ENCODE measurements at regions not wholly inside any gene's neighbourhood (a gene's known extent, or its start where the extent isn't known, plus 50 kb on each side); places are given as distances from the start of the nearest gene placed in this dataset.
"Not testable (repeated sequence)": the region's sequence is repeated elsewhere in the genome, so short reads cannot be mapped to it uniquely, and the experiment has no call there.

DNA sequence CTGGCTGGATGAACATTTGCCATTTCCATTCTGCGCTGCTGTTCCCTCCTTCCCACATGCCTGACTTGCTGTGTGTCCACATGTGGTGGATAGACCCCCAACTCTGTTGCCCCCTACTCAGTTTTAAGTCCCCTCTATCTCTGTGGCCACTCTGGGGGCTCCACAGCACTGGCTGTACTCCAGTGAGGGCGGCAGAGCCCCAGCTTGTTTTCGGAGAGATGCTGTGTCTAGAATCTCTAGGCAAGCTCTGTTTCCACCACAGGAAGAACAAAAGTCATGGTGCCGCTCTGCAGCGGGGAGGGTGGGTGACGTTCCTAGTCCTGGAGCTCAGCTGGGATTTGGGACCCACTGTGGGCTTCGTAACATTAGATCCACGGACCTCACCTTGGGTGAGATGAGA lies 570.4 kb upstream of the B3GAT1 start:
- not testable (repeated sequence) for H3K4me3 Mint-ChIP-seq; DNase-seq; H3K36me3 Mint-ChIP-seq (ENCODE audit: insufficient read depth in 2 of 2); H3K4me1 Mint-ChIP-seq (ENCODE audit: low read depth); H3K9me3 Mint-ChIP-seq; ATAC-seq (replicated peaks in 1 of 2); H3K27ac Mint-ChIP-seq
- peaks cover 12% of the 10 kb centered on the region for H3K27me3 Mint-ChIP-seq (ENCODE audit: low read depth)

DNA sequence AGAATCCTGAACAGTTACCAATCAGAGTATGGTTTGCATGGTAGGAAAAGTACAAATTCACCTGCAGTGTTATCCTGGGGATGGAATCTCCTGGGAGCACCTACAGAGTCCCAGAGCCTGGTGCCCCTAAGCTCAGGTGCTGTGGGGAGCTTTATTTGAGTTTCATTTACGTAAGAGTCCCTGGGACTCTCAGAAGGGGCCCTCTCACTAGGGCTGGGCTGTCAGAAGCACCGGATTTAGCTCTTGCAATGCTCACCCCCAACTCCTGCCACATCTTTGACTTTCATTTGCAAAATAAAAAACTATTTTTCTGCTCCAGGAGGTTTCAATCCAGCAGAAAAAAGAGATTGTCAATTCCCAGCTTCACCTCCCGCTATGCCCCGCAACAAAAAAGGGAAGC lies 569.8 kb upstream of the B3GAT1 start:
- no peak overlapping the region for H3K4me3 Mint-ChIP-seq
- no peak for DNase-seq
- no peaks in the 10 kb centered on the region for H3K4me1 Mint-ChIP-seq (ENCODE audit: low read depth)
- no peak overlapping the region for H3K27ac Mint-ChIP-seq
- no peaks in the 10 kb centered on the region for H3K9me3 Mint-ChIP-seq
- ATAC-seq (replicated peaks in 1 of 2): no peak
- peaks cover 9% of the 10 kb centered on the region for H3K27me3 Mint-ChIP-seq (ENCODE audit: low read depth)
- H3K36me3 Mint-ChIP-seq (ENCODE audit: insufficient read depth in 2 of 2): no peaks in the 10 kb centered on the region

DNA sequence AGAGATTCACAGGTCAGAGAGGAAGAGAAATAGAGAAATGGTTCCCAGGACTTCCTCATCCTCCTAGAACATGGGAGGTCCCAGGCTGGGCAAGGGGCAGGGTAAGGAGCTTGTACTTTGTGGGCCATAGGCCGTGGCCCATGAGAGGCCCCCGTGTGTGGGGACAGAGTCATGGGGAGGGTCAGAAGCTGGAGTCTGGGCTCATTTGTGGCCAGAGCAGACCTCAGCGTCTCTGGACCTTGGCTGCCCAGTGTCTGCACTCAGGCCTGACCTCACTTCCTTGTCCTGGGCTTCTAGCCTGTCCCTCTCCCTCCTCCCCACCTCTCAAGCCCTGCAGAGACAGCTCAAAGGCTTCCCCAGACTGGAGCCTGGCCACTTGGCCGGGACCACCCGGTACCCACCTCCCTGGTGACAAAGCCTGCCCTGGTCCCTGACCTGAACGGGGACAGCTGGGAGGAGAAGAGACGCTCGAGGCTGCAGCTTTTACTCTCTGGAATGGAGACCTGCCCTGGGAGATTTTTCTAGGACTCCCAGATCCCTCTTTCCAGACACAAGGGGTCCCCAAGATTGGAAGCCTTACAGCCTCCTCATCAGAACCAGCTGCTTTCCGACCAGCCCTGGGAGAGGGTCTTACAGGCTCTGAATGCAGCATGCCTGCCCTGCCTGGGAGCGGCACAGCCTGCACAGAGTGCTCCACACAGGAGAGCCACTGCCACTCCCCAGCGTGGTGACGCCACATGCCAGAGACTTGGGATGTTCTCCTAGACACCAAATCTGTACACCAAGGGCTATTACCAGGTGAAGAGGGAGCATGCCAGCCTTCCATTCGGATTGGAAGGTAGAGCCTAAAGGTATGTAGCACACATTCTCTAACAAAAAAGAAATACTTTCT lies 569.0 kb upstream of the B3GAT1 start:
- DNase-seq (no peak), ATAC-seq (replicated peaks in 1 of 2) (no peak)
- Mint-ChIP-seq H3K4me3 (no peak overlapping the region), H3K27ac (no peak overlapping the region), H3K4me1 (ENCODE audit: low read depth) (no peaks in the 10 kb centered on the region), H3K36me3 (ENCODE audit: insufficient read depth in 2 of 2) (no peaks in the 10 kb centered on the region), H3K9me3 (no peaks in the 10 kb centered on the region), H3K27me3 (ENCODE audit: low read depth) (peaks cover 9% of the 10 kb centered on the region)

DNA sequence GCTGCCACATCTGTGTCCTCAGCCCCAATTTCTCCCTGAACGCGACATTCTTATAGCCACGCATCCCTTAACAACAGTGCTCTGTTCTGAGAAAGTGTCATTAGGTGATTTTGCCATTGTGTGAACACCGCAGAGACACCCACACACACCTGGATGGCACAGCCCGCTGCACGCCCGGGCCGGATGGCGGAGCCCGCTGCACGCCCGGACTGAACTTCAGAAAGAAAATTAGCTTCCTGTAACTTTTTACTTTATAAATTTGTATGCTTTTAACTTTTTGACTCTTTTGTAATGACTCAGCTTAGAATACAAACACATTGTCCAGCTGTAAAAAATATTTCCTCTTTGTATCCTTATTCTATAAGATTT lies 567.0 kb upstream of the B3GAT1 start:
- not testable (repeated sequence) for H3K4me3 Mint-ChIP-seq; H3K4me1 Mint-ChIP-seq (ENCODE audit: low read depth); H3K27me3 Mint-ChIP-seq (ENCODE audit: low read depth); H3K27ac Mint-ChIP-seq; H3K9me3 Mint-ChIP-seq; H3K36me3 Mint-ChIP-seq (ENCODE audit: insufficient read depth in 2 of 2); ATAC-seq (replicated peaks in 1 of 2); DNase-seq

DNA sequence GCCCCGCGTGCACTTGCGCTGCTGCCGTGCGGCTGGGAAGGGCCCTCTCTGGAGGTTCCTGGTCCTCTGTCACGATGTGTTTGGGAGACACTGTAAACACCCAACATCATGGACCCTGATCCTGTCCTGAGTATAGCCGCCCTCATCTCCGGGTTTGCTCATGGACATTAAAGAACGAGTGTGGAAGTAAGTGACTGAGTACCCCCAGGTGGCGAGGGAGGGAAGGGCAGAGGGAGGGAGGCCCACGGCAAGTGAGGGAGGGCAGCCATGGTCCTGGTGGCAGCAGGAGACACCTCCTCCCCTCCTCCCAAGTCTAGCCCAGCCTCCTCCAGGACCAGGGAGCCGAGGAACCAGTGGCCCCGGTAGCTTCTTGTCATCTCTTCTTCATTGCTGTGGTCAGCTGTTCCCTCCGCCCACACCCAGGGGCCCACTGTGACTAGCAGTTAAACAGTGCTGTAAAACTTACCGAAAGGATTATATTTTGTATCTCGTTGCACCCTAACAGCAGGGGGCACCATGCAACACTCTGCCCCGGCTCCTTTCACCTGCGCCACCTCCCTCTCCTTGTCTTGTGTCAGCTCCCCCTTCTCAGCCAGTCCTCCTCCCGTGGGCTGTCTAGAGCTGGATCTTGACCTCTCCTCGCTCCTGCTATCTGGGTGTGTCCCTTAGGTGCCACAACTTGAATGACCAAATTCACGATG lies 566.5 kb upstream of the B3GAT1 start:
- Mint-ChIP-seq H3K27ac (no peak overlapping the region), H3K4me1 (ENCODE audit: low read depth) (no peaks in the 10 kb centered on the region), H3K36me3 (ENCODE audit: insufficient read depth in 2 of 2) (no peaks in the 10 kb centered on the region), H3K4me3 (no peak overlapping the region), H3K27me3 (ENCODE audit: low read depth) (peaks cover 3% of the 10 kb centered on the region), H3K9me3 (no peaks in the 10 kb centered on the region)
- ATAC-seq (replicated peaks in 1 of 2): no peak
- DNase-seq: no peak

DNA sequence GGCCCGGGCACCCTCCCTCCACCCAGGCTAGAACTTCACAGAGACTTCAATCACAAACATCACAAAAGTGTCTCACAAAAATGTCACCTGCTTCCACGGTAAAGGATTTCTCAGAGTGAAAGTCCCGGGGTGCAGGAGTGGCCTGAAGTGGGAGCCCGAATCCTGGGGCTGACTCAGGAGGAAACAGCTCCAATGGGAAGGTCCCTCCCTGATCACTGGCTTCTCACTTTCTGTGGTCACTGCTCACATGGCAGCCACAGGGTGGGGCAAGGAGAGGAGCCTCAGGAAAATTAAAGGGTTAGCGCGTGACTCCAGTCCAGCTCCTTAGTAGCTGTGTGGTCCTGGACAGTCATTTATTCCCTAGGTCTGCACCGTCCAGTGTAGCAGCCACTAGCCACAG lies 564.5 kb upstream of the B3GAT1 start:
- Mint-ChIP-seq H3K9me3 (no peaks in the 10 kb centered on the region), H3K4me1 (ENCODE audit: low read depth) (no peaks in the 10 kb centered on the region), H3K36me3 (ENCODE audit: insufficient read depth in 2 of 2) (no peaks in the 10 kb centered on the region), H3K4me3 (no peak overlapping the region), H3K27me3 (ENCODE audit: low read depth) (peaks cover 5% of the 10 kb centered on the region), H3K27ac (no peak overlapping the region)
- ATAC-seq (replicated peaks in 1 of 2) (no peak), DNase-seq (no peak)

DNA sequence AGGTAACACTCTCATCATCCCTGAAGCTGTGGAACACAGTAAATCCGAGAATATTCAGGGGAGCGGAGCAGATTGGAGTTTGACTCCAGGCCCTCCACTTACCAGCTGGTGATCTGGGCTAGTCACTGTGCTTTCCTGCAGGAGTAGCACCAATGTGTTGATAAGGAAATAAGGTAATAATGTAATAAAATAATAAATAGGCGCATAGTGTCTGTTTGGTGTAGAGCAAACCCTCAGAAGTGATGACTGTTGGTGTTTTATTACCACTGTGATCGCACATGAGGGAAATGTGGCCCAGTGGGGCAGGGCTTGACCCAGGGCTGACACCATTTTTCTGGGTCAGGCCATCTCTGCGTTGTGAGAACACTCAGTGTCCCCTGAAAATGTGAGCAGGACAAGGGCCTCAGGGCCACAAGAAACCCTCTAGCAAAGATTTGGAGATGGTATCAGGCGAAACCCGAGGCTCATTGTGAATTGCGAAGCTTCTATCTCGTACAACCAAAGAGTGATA lies 563.9 kb upstream of the B3GAT1 start:
- Mint-ChIP-seq H3K9me3 (no peaks in the 10 kb centered on the region), H3K27me3 (ENCODE audit: low read depth) (peaks cover 5% of the 10 kb centered on the region), H3K27ac (no peak overlapping the region), H3K4me1 (ENCODE audit: low read depth) (no peaks in the 10 kb centered on the region), H3K4me3 (no peak overlapping the region), H3K36me3 (ENCODE audit: insufficient read depth in 2 of 2) (no peaks in the 10 kb centered on the region)
- no peak for DNase-seq
- ATAC-seq (replicated peaks in 1 of 2): no peak

DNA sequence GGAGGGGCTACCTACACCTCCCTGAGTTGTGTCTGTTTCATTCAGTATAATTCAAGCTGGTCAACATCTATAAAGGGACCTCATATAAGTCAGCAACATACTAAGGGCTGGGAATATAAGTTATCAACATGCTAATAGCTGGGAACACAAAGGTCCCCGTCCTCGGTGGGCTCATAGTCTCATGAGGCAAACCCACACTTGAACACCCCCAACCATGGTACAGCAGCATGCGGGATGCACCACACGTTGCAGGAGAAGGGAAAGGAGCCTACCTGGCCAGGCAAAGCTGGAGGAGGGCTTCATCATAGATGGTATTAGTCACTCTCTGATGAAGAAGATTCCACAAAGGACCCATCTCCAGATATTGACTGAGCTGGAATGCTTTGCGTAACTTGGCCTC lies 561.8 kb upstream of the B3GAT1 start:
- no peak overlapping the region for H3K4me3 Mint-ChIP-seq
- DNase-seq (no peak), ATAC-seq (replicated peaks in 1 of 2) (no peak)
- no peaks in the 10 kb centered on the region for H3K36me3 Mint-ChIP-seq (ENCODE audit: insufficient read depth in 2 of 2)
- no peaks in the 10 kb centered on the region for H3K4me1 Mint-ChIP-seq (ENCODE audit: low read depth)
- H3K9me3 Mint-ChIP-seq: no peaks in the 10 kb centered on the region
- H3K27ac Mint-ChIP-seq: no peak overlapping the region
- H3K27me3 Mint-ChIP-seq (ENCODE audit: low read depth): peaks cover 5% of the 10 kb centered on the region

DNA sequence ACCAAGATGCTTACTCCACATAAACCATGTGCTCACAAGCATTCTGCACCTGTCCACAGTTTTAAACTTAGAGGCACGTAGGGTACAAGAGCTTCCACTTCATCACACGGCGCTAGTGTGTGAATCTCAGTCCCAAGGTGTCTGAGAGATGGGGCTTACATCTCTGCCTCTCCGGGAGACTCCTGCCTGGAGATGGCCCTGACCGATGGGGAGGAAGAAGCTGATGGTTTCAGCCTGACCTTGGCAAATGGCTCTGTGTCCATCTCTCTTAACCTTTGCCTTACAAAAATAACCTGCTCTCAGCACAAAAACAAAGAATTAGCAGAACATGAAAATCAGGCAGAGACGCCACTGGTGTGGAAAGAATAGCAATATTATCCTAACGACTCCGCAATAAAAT lies 559.3 kb upstream of the B3GAT1 start:
- Mint-ChIP-seq H3K4me3 (no peak overlapping the region), H3K4me1 (ENCODE audit: low read depth) (no peaks in the 10 kb centered on the region), H3K27ac (no peak overlapping the region), H3K36me3 (ENCODE audit: insufficient read depth in 2 of 2) (no peaks in the 10 kb centered on the region), H3K9me3 (no peaks in the 10 kb centered on the region), H3K27me3 (ENCODE audit: low read depth) (peaks cover 12% of the 10 kb centered on the region)
- DNase-seq (no peak), ATAC-seq (replicated peaks in 1 of 2) (no peak)

DNA sequence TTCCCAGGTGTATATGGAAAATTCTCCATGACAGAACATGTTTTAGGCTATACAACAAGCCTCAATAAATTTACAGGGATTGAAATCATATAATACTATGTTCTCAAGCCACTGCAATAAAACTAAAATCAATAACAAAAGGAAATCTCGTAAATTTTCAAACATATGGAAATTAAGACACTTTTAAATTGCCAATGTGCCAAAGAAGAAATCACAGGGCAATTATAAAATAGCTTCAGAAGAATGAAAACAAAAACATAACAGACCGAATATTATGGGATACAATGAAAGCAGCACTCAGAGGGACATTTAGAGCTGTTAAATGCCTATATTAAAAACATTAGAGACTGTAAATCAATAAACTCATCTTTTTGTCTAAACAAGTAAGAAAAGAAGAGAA lies 555.7 kb upstream of the B3GAT1 start:
- H3K4me1 Mint-ChIP-seq (ENCODE audit: low read depth): no peaks in the 10 kb centered on the region
- H3K27me3 Mint-ChIP-seq (ENCODE audit: low read depth): peaks cover 35% of the 10 kb centered on the region
- no peak overlapping the region for H3K27ac Mint-ChIP-seq
- no peak overlapping the region for H3K4me3 Mint-ChIP-seq
- no peak for DNase-seq
- no peak for ATAC-seq (replicated peaks in 1 of 2)
- no peaks in the 10 kb centered on the region for H3K36me3 Mint-ChIP-seq (ENCODE audit: insufficient read depth in 2 of 2)
- H3K9me3 Mint-ChIP-seq: no peaks in the 10 kb centered on the region

DNA sequence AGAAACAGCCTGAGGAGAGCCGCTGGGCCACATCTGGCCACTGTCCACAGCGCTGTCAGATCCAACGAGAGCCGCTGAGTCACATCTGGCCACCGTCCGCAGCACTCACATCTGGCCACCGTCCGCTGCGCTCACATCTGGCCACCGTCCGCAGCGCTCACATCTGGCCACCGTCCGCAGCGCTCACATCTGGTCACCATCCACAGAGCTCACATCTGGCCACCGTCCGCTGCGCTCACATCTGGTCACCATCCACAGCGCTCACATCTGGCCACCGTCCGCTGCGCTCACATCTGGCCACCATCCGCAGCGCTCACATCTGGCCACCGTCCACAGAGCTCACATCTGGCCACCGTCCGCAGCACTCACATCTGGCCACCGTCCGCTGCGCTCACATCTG lies 549.3 kb upstream of the B3GAT1 start:
- not testable (repeated sequence) for H3K36me3 Mint-ChIP-seq (ENCODE audit: insufficient read depth in 2 of 2); H3K4me1 Mint-ChIP-seq (ENCODE audit: low read depth); DNase-seq; H3K9me3 Mint-ChIP-seq; H3K27ac Mint-ChIP-seq; H3K4me3 Mint-ChIP-seq; ATAC-seq (replicated peaks in 1 of 2)
- peaks cover 23% of the 10 kb centered on the region for H3K27me3 Mint-ChIP-seq (ENCODE audit: low read depth)

DNA sequence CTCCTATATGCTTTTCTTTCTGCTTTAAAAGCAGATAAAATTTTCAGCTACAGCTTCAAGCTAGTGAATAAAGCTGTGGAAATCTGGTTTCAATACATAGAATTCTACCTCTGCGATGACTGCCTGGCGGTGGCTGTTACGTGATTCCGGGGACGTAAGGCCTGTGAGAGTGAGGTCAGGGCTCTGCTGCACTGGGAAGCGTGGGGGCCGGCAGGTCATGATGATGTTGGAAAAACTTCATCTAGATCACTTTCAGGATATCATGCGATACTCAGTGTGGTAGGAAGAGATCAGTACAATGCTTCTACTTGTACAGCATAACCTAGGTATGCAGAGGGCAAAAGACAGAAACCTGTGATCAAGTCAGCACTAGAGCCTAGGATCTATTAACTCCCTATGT lies 546.8 kb upstream of the B3GAT1 start:
- Mint-ChIP-seq H3K27ac (no peak overlapping the region), H3K4me3 (no peak overlapping the region), H3K9me3 (no peaks in the 10 kb centered on the region), H3K36me3 (ENCODE audit: insufficient read depth in 2 of 2) (no peaks in the 10 kb centered on the region), H3K4me1 (ENCODE audit: low read depth) (no peaks in the 10 kb centered on the region), H3K27me3 (ENCODE audit: low read depth) (peaks cover 6% of the 10 kb centered on the region)
- ATAC-seq (replicated peaks in 1 of 2) (no peak), DNase-seq (no peak)

DNA sequence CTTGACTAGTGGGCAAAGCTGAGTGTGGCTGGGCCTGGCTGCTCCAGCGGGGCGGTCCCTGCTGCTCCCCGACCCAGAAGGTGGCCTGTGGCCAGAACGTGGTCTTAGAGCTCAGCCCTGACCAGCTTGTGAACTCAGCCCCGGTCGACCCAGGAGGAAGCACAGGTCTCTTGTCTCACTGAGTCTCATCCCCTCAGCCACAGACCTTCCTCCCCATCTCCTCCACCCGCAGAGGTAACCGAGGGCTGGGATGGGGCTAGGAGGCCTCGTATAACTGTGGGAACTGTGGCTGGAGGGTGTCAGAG lies 546.2 kb upstream of the B3GAT1 start:
- no peak overlapping the region for H3K27ac Mint-ChIP-seq
- peaks cover 6% of the 10 kb centered on the region for H3K27me3 Mint-ChIP-seq (ENCODE audit: low read depth)
- no peak for DNase-seq
- no peaks in the 10 kb centered on the region for H3K4me1 Mint-ChIP-seq (ENCODE audit: low read depth)
- H3K9me3 Mint-ChIP-seq: no peaks in the 10 kb centered on the region
- no peak for ATAC-seq (replicated peaks in 1 of 2)
- no peaks in the 10 kb centered on the region for H3K36me3 Mint-ChIP-seq (ENCODE audit: insufficient read depth in 2 of 2)
- no peak overlapping the region for H3K4me3 Mint-ChIP-seq

All from activated T-cell treated with anti-CD3 and anti-CD28 coated beads, Interleukin-2, amount 50 U/mL, for 72 hours (primary cell).